DMS53 treated with DMSO at 0.1 percent for 48 hours (cell line): ENCODE measurements at regions not wholly inside any gene's neighbourhood (a gene's known extent, or its start where the extent isn't known, plus 50 kb on each side); places are given as distances from the start of the nearest gene placed in this dataset.
"Not testable (repeated sequence)": the region's sequence is repeated elsewhere in the genome, so short reads cannot be mapped to it uniquely, and the experiment has no call there.

Source experiments
- DNase-seq: peaks from one replicate; lab custom pipeline; 2025; ENCODE audit not compliant: unreplicated experiment; lab: John Stamatoyannopoulos, UW

DNA sequence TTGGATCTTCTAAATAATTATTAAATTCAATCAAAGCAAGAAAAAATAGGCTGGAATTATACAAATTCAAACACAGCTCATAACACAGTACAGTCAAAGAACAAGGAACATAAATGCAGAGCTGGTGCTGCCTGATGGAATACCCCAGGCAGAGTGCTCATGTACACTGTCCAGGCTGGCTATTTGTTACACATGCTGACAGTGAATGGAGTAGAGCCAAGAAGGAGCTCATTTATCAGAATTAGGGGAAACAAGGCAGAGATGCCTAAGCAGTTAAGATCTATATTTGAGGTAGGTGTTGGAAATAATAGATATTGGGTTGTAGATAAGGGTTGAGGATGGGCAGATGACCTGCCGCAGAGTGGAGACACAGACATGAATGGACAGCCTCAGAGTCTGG, 788.2 kb upstream of the ARPP21 start:
- DNase-seq: no peak

DNA sequence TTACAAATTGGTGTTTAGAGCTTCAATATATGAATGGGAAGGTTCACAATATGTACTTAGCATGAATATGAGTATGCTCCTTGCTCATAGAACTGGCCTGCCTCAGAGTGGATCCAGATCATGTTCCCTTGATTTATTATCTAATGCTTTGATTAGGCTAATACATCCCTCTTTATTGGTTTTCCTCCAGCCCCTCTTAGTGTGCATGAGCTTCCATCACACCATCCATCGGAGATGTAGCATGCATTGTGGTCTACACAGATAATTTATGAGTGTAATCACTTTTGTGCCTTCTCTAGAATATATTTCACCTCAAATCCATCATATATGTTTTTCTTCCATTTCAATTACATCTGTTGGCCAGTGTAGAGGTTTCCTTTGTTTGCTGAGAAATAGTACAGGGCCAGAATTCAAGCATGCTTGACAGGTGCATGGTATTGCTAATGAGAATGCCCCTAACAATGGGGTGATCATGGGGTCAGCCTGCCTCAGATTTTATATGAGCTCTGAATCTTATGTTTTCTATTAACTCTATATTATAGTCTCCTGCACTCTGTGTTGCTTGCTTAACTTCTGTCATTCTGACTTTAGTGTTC, 786.4 kb upstream of the ARPP21 start:
- no peak for DNase-seq

DNA sequence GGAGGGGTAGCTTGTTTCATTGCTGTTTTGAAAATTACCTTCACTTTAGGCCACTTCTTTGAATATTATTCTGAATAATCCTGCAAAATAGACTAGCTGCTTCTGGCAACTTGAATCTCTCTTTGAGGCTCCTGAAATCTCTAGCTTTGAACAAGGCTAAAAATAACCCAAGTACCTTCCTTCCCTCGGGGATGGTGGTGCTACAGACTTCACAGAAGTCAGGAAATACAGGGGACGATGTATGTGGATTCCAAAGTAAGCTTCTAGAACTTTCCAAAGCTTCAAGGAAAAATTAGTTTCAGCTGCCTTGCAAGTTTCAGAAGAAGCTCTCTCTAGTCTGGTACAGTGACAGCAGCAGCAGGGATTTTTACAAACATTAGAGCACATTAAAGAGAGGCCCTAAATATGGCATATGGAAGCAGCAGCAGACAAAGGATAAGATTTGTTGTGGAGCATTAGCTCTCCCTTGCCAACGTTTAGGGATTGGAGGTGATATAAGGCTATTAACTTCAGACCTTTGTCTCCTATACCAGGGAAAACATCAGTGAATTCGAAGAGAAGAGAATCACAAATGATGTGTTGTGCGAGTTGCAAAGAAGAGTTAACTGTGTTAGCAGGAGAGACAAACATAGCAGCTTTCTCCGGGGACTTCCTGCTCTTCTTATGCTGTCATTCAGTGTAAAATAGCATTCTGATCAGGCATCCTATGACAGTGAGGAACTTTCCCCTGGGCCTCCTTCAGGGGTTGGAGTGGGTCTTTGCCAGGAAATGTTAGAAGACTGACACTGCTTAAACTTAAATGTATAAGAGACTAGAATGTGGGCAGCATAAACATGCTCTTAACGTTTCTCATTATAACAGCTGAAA, 783.0 kb upstream of the ARPP21 start:
- no peak for DNase-seq

DNA sequence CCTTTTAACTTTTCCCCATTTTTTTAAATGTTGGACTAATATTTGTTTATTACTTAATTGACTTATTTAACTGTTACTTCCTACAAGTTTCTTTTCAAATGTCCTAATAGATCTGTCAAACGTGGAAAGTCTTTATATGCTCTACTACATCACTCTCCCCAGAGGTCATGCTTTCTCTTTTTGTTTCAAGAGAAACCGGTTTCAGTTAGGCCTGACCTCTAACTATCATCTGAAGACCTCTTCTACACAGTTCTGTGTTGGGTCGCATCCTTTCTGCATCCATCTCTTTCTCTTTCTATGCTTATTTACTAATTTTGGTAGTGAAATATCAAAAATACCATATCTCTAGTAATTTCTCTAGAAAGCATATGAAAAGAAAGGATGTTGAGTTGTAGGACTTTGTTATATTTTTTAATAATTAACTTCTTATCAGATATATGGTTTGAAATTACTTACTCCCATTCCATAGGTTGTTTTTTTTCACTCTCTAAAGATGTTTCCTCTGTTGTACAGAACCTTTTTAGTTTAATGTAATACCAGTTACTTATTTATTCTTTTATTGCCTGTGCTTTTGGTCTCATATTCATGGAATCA, 781.2 kb upstream of the ARPP21 start:
- DNase-seq: no peak

DNA sequence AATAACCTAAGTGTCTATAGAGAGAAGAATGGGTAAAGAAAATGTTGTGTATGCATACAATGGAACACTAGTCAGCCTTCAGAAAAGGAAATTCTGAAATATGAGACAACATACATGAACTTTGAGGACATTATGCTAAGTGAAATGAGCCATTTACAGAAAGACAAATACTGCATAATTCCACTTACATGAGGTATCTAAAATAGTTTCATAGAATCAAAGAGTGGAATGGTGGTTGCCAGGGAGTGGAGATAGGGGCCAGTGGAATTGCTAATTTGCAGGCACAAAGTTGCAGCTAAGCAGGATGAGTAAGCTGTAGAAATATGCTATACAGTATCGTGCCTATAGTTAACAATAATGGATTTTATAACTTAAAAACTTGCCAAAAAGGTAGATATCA, 779.6 kb upstream of the ARPP21 start:
- no peak for DNase-seq

DNA sequence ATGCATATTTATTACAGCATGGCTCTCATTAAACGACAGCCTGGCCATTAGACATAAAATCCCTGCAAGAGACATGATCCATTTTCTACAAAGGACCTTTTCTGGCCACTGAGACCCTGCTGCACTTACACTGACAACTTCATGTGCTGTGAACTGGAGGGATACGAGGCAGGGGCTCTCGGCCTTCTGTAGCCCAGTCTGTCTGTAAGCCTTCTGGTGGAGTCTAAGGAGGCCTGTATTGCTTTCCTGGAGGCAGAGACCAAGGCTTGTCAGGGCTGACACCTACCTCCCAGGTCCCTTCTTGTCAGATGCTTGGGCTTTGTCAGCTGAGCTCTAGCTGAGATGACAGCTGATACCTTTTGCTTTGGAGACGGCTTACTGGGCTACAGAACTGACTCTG, 776.9 kb upstream of the ARPP21 start:
- no peak for DNase-seq

DNA sequence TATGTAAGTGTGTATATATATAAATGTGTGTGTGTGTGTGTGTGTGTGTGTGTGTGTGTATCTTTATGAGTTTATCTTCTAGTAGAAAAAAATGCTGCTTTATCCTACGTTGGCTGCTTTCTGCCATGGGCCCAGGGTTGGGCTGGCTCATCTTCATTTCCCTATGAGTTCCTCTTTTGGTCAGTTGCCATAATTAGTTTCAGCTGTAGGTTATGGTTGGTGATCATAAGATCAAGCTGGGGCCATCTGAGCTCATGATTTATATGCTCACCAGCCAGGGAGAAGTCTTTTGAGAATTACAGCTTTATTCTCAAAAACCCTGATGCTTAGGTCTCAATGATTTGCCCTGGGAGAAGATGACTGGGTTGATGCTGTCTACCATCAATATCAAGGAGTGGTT, 775.8 kb upstream of the ARPP21 start:
- DNase-seq: no peak

DNA sequence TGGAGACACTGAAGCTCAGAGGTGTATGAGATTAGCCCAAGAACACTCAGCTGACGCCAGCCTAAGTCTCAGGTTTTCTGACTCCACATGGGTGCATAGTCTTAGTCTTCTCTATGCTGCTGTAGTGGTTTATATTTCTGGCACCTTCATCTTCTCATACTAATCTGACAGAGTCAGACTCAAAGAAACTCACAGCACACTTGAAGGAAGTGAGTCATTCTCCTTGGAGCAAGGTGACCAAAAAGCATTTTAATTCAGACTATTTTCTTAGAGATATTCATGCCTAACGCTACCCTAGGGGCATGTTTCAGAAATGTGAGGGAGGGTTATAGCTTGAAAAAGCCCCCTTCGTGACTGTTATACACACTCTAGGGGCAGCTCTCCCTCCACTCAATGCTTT, 775.3 kb upstream of the ARPP21 start:
- no peak for DNase-seq

DNA sequence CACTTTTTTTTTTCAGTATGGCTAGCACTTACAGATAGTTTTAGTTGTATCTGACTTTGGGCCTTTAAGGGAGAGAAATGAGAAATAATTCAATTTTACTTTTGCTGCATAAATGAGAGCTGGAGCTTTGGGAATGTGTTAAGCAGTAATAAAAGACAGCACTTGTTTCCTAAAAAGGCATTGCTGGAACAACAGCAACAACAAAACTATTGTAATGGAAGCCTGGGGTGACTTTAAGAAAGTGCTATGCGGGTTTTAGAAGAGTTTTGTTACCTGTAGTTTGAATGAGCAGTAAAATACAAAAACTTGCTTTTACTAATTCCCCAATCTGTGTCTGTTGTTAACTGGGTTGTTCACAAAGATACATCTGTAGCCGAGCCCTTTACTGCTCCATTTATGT, 774.0 kb upstream of the ARPP21 start:
- no peak for DNase-seq

DNA sequence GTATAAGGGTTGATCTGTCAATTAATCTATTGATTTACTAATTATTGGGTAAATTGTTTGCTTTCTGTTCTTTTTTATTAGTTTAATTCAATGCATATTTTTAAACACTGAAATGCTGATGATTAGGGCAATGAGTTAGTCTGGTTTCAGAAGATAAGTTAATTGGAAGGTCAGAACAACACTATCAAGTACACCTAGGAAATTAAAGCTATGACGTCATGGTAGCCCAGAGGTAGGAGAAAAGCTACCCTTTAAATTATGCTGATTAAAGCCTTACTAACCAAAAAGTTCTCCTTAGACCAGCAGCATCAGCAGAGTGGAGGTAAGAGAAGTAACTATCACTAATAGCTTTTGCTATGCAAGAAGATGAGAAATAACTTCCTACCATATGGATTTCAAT, 770.4 kb upstream of the ARPP21 start:
- DNase-seq: no peak

DNA sequence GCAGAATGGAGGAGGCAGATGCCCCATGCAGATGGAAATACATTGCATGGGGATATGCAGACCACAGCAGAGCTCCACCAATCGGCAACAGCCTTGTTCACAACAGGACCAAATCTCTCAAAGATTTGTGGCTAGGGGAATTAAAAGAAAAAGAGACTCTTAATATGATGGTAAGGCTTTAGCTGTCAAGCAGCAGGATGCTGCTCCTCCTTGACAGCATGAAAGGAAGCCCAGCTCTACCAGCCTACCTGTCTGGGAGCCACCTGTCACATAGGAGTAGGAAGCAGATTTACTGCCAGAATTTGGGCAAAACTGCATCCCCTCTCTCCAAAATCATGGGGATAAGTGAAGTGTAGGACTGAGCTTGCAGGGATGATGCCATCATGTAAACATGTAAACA, 769.6 kb upstream of the ARPP21 start:
- no peak for DNase-seq

DNA sequence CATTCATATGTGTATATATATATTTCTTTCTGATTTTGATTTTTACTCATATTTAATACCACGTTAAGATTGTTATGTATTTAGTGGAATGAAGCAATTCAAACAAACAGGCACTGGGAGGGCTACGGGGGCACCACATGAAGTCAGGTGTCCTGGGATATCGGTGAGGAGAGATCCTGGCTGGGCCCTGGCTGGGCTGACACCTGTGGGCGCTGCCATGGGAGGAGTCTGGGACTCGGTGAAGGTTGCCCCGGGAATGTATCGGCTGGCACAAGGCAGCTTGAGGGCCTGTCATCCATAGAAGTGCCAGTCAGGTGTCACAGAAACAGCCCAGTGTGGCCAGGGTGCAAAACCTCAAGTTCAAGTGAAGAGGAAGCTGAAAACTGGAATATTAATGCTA, 766.9 kb upstream of the ARPP21 start:
- DNase-seq: no peak

DNA sequence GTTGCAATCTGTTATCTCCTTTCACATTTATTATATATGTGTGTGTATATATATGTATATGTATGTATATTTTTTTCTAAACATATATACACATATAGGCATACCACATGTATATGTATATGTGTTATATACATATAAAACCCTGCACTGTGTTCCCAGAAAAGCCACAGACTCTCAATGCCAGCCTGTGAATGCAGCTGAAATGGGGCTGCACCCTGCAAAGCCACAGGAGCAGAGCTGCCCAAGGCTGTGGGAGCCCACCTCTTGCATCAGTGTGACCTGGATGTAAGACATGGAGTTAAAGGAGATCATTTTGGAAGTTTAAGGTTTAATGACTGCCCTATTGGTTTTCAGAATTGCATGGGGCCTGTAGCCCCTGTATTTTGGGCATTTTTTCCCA, 762.3 kb upstream of the ARPP21 start:
- no peak for DNase-seq

DNA sequence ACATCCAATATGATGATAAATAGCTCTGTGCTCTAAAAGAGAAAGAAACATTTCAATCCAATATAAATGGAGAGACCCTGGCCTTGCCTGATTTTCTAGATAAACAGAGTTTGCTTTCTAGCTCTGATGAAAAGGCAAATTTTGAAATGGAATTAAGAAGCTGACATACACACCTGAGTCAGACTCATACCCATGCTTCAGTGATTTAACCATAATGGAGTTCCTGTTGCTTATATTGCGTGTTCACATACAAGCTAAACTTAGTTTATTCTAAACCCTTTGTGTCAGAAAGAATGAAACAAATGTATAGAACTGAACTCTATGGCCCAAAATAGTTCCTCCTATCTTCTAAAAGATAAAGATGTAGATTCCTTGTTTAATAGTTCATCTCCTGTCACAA, 760.8 kb upstream of the ARPP21 start:
- DNase-seq: no peak

DNA sequence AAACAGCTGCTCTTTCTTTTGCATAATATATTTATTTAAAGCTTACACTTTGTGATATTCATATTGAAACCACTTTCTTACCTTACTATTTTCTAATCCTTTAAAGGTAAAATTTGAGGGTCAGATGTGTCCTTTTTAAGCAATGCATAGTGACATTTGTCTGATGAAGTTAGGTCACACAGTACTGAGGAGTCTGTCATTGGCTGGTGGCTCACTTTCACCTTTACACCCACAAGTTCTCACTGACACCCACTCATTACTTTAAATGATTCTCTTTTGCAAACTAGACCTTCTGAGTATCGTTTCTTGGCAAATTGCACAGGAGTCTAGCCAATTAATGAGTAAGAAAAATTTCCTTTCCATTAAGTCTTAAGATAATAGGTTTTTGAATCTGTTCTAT, 758.3 kb upstream of the ARPP21 start:
- no peak for DNase-seq

DNA sequence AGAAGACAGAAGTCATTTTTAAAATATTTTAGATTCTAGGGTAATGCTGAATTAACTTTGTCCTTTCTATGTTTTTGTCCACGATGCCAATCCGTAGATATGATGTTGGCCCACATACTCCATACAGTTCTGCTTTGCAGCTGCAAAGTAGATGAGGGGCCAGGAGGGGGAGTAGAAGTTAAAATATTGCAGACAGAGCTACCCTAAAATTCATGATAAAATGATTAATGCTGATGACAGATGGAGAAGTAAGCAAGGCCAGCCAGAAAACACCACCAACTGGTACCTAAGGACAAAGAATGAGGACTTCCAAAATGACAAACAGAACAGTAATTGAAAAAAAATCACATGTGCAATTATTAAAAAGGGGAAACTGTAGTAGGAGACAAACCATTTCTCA, 756.6 kb upstream of the ARPP21 start:
- DNase-seq: no peak

DNA sequence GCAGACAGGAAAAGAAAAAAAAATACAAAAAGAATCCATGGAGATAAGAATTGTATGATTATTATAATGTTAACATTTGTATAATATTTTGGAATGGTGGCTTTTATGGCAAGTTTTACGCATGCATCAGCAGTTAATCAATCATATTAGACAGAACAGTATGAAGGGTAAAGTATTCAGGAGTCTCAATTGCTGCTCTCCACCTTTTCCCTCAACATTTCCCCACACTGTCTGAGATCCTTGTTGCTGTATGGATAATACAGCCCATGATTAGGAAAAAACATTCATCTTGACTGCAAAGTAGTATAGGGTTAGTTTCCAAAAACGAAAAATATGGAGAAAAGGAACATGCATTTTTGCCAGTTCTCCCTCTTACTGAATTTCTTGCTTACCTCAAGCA, 755.3 kb upstream of the ARPP21 start:
- no peak for DNase-seq

DNA sequence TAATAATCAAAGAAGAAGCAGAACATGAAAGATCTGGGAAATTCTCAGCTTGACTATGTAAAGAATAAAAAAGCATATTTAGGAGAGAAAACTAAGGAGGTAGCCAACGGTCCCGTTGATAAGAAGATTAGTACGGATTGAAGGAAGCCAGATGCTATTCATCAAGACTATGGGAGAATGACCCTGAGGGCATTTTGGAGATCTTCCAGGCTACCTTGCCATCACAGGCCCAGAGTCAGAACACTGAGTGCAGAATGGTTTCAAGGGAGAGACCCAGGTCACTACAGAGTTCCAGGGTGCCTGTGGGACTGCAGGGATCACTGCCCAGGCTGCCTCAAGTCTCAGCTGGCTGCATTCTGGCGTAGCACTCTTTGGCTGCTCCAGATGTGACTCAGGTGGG, 752.9 kb upstream of the ARPP21 start:
- no peak for DNase-seq

DNA sequence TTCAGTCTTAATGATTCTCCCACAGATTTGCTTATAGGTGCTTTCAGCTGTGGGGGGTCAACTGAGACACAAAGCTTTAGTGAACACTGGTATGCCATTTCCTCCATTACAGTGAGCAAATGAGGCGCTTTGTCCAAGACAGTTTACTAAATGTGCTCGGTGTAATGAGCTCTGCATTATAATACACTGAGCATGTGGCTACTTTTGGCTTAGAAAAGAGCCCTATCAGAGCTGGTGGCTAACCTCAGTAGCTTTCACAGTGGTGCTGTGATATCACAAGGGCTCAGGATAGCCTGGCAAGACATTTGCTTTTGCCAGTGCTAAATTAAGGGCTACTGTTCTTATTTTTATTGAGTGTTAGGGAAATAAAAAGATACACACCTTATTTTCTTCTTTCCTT, 749.7 kb upstream of the ARPP21 start:
- no peak for DNase-seq

DNA sequence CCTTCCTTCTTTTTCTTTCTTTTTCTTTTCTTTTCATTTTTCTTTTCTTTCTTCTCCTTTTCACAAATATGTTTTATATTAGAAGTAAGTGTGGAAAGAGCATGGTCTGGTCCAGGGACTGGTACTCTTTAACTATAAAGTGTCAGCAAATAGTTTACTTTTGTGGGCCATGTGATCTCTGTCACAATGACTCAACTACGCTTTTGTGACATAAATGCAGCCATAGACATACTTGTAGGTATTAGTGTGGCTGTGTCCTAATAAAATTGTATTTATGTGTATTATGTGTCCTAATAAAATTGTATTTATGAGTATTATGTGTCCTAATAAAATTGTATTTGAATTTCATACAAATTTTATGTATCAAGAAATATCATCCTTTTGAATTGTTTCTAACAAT, 749.1 kb upstream of the ARPP21 start:
- no peak for DNase-seq

DNA sequence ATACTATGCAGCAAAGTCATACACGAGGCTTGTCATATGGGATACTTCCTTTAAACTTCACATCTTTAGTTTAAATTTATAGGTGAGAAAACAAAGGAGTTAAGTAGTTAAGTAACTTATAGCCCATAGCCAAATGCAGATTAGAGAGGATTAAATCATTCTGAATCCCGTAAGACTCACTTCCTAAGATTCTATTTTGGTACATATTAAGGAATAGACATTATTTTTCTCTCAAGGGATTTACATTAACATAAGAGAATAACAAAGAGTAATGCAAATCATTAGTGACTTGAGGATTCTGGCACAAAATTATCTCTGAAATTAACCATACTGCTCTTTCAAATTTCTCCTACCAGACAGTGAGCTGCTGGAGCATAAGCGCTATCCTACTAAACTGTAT, 747.4 kb upstream of the ARPP21 start:
- DNase-seq: no peak

DNA sequence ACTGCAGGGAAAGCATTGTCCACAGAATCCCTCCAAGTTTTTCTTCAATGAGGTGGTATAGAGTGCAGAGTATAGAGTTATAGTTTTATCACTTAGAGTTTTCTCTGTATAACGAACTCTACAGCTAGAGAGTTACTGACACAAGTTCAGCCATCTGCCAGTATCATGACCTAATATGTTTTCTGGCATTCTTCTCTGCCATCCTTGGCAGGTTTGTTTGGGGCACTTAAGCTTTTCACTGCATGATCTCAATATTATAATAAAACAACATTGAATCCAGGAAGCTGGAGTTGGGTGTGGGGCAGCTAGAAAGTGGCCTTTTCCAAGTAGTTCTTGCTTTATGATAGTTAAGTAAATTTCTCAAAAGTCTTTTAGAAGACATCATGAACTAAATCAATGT, 743.5 kb upstream of the ARPP21 start:
- no peak for DNase-seq

DNA sequence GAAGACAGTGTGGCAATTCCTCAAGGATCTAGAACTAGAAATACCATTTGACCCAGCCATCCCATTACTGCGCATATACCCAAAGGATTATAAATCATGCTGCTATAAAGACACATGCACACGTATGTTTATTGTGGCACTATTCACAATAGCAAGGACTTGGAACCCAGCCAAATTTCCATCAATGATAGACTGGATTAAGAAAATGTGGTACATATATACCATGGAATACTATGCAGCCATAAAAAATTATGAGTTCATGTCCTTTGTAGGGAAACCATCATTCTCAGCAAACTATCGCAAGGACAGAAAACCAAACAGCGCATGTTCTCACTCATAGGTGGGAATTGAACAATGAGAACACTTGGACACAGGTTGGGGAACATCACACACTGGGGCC, 729.6 kb upstream of the ARPP21 start:
- not testable (repeated sequence) for DNase-seq
